ENCODE measurements at regions not wholly inside any gene's neighbourhood (a gene's known extent, or its start where the extent isn't known, plus 50 kb on each side); places are given as distances from the start of the nearest gene placed in this dataset.

GRCh38 chr6:62392291-62392690, 106.3 kb upstream of the KHDRBS2 start:
- TF ChIP-seq CTCF (IDR thresholded peaks at IDR 0.05; ENCODE audit: insufficient read depth, low read depth, low read length) (no peak), EZH2 (IDR thresholded peaks at IDR 0.05; ENCODE audit: insufficient read depth, low read length) (no peak)

Data from astrocyte (in vitro differentiated cells and primary cell).